Gastroesophageal sphincter (tissue), 3 donors: ENCODE measurements at regions not wholly inside any gene's neighbourhood (a gene's known extent, or its start where the extent isn't known, plus 50 kb on each side); places are given as distances from the start of the nearest gene placed in this dataset.

ENCODE experiments used
- POLR2AphosphoS5 ChIP-seq: sonication (generic); formaldehyde crosslinking; IDR thresholded peaks from one replicate; pipeline ENCODE4 v1.6.1; 2017; ENCODE audit warnings: antibody characterized with exemption
- TF ChIP-seq, protein P1 (sequence below), 4 experiments: fragments of 200-600 bp in 2 of 4; fragments of 450-650 bp in 2 of 4; sonication (generic) in 1 of 4; IDR thresholded peaks; one replicate each; pipeline ENCODE4 v1.5.1; 2017 to 2019; ENCODE audit warnings: antibody characterized with exemption in 4 of 4, mild to moderate bottlenecking in 2 of 4, moderate library complexity in 2 of 4

- TF ChIP-seq POLR2AphosphoS5: no peak
- TF ChIP-seq, protein P1, sequence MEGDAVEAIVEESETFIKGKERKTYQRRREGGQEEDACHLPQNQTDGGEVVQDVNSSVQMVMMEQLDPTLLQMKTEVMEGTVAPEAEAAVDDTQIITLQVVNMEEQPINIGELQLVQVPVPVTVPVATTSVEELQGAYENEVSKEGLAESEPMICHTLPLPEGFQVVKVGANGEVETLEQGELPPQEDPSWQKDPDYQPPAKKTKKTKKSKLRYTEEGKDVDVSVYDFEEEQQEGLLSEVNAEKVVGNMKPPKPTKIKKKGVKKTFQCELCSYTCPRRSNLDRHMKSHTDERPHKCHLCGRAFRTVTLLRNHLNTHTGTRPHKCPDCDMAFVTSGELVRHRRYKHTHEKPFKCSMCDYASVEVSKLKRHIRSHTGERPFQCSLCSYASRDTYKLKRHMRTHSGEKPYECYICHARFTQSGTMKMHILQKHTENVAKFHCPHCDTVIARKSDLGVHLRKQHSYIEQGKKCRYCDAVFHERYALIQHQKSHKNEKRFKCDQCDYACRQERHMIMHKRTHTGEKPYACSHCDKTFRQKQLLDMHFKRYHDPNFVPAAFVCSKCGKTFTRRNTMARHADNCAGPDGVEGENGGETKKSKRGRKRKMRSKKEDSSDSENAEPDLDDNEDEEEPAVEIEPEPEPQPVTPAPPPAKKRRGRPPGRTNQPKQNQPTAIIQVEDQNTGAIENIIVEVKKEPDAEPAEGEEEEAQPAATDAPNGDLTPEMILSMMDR (IDR thresholded peaks at IDR 0.05): no peak
Observed at GRCh38 chr6:6890400-6890858, 217.3 kb upstream of the RREB1 start.
